DMS79 (cell line): ENCODE measurements at regions not wholly inside any gene's neighbourhood (a gene's known extent, or its start where the extent isn't known, plus 50 kb on each side); places are given as distances from the start of the nearest gene placed in this dataset.

Experiments
- DNase-seq: peaks from one replicate; lab custom pipeline; 2025; lab: John Stamatoyannopoulos, UW

- DNase-seq: no peak
These were observed 55.1 kb downstream of the TMEM174 start for GRCh38 chr5:73228052-73228451.
